ENCODE measurements at regions not wholly inside any gene's neighbourhood (a gene's known extent, or its start where the extent isn't known, plus 50 kb on each side); places are given as distances from the start of the nearest gene placed in this dataset.
"Not testable (repeated sequence)": the region's sequence is repeated elsewhere in the genome, so short reads cannot be mapped to it uniquely, and the experiment has no call there.

DNA sequence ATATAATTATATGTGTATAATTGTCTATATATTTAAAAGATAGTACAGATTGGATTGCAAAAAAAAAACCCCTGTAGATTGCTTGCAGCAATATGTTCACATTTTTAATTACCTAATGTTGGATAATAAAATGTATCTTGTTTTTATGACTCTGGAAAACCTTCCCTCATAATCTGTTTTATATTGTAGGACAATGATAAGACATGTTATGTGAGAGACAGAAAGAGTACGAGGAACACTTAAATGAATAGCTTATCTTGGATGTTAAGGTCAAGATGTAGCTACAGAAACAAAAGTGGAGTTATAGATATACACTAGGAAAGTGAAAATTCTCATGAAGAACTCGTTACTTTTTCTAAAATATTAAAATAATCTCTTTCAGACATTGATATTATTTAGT is 691.6 kb upstream of the IMPG1 start:
- DNase-seq (ENCODE audit: low spot score) = no peak
- intact Hi-C loops (cut with DNase I) = no loop called here

DNA sequence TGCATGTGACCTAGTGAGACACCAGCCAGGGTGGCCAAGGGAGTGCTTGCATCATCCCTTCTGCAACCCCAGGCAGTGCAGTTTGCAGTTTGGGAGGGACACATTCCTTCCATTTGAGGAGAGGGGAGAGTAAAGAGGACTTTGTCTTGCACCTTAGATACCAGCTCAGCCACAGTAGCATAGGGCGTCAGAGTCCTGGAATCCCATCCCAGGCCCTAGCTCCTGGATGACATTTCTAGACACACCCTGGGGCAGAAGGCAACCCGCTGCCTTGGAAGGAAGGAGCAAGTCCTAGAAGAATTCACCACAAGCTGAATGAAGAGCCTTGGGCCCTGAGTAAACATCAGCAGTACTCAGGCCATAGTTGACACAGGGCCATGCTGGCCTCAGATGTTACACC is 680.4 kb upstream of the IMPG1 start:
- DNase-seq (ENCODE audit: low spot score) = no peak
- intact Hi-C loops (cut with DNase I) = no loop called here

DNA sequence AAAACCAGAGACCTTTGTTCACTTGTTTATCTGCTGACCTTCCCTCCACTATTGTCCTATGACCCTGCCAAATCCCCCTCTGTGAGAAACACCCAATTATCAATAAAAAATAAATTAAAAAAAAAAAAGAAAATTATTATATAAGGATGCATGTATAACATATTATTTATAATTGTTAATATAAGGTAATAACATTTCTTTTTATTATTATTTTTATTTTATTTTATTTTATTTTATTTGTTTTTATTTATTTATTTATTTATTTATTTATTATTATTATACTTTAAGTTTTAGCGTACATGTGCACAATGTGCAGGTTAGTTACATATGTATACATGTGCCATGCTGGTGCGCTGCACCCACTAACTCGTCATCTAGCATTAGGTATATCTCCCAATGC is 672.9 kb upstream of the IMPG1 start:
- not testable (repeated sequence) for DNase-seq (ENCODE audit: low spot score)

DNA sequence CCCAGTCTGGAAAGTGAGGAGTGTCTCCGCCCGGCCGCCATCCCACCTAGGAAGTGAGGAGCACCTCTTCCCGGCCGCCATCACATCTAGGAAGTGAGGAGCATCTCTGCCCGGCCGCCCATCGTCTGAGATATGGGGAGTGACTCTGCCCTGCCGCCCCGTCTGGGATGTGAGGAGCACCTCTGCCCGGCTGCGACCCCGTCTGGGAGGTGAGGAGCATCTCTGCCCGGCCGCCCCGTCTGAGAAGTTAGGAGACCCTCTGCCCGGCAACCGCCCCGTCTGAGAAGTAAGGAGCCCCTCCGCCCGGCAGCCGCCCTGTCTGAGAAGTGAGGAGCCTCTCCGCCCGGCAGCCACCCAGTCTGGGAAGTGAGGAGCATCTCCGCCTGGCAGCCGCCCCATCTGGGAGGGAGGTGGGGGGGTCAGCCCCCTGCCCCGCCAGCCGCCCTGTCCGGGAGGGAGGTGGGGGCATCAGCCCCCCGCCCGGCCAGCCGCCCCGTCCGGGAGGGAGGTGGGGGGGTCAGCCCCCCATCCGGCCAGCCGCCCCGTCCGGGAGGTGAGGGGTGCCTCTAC is 671.8 kb upstream of the IMPG1 start:
- intact Hi-C loops (cut with DNase I); DNase-seq (ENCODE audit: low spot score): not testable (repeated sequence)

More for the DNA sequence above, 672.9 kb upstream of the IMPG1 start:
- intact Hi-C loops (cut with DNase I) = not testable (repeated sequence)

DNA sequence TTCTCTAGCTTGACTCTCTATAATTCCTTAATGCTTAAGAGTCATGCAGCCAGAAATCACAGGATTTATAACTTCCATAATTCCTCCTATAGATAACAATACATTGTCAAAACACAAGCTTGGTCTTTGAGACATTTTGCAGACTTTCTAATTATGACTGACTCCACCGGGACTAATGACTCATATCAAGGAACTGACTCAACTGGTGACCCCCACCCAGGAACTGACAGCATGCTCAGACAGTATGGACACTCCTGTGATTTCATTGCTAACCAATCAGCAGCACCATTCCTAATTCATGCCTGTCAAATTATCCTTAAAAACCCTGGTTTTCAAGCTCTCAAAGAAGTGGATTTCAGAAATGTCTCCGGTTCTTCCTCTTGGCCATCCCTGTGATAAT is 670.5 kb upstream of the IMPG1 start:
- DNase-seq (ENCODE audit: low spot score) = no peak
- intact Hi-C loops (cut with DNase I) = no loop called here

DNA sequence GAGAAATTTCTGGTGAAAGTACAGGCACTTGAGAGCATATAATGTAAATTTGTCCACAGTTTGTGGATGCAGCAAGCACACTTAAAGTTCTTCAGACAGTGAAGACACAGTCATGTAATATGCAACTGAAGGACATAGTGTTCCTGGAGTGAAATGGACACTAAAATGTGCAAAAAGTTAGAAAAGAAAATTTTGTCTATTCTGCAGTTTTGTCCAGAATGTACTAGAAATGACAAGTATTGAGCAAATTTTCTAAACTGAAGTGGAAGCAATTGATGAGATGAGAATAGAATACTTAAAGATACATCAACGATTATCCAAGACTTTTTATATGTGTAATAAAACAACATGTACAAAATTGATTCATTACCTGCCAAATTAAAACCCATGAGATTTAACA is 647.0 kb upstream of the IMPG1 start:
- intact Hi-C loops (cut with DNase I) = no loop called here
- DNase-seq (ENCODE audit: low spot score) = no peak

DNA sequence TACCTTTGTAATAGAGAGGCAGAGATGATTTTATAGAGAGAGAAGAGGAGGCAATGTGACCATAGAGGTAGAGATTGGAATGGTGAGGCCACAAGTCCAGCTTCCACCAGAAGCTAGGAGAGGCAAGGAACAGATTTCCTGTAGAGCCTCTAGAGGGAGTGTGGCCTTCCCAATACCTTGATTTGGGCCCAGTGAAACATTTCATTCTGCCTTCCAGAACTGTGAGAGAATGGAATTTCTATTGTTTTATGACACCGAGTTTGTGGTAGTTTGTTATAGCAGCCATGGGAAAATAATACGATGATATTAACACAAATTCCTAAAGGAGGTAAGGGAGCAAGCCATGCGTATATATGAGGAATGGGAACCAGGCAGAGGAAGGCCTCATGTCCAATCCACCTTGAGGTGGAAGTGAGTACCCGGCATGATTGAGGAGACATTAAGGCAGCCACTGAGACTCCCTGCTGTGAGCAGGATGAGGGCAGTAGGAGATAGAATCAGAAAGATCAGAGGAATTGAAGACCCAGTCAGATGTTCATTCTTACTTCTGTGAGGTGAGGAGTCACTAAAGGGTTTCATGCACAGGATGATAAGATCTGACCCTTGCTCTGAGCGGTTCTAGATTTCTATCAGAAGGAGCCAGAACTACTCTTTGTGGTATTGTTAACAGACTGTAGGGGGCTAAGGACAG is 636.3 kb upstream of the IMPG1 start:
- no peak for DNase-seq (ENCODE audit: low spot score)
- intact Hi-C loops (cut with DNase I) = no loop called here

DNA sequence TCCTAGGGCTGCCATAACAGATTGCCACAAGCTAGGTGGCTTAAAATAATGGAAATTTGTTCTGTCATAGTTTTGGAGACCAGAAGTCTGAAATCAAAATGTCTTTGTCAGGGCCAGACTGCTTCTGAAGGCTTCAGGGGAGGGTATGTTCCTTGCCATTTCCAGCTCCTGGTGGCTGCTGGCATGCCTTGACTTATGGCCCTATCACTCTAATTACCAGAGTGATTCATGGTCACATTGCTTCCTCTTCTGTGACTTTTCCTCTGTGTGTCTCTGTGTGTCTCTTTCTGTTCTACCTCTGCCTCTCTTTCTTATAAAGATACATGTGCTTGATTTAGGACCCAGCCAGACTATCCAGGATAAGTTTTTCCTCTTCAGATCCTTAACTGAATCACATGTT is 635.2 kb upstream of the IMPG1 start:
- intact Hi-C loops (cut with DNase I) = no loop called here

DNA sequence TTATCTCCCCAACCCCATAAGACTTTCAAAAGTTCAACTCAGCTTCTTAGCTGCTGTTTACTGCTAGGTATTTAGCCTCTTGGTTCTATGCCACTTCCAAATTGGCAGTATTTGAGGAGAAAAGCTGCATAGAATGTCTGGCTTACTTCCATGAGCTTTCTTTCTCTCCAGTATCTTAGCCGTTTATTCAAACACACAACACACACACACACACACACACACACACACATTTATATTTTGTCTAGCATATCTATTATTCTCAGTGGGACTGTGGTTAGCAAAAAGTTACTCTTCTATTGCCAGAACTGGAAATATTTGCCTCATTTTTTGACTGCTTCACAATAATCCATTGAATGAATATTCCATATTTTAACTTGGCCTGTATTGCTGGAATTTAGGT is 634.2 kb upstream of the IMPG1 start:
- intact Hi-C loops (cut with DNase I) = no loop called here
- no peak for DNase-seq (ENCODE audit: low spot score)

More for the DNA sequence above, 635.2 kb upstream of the IMPG1 start:
- DNase-seq (ENCODE audit: low spot score) = no peak

DNA sequence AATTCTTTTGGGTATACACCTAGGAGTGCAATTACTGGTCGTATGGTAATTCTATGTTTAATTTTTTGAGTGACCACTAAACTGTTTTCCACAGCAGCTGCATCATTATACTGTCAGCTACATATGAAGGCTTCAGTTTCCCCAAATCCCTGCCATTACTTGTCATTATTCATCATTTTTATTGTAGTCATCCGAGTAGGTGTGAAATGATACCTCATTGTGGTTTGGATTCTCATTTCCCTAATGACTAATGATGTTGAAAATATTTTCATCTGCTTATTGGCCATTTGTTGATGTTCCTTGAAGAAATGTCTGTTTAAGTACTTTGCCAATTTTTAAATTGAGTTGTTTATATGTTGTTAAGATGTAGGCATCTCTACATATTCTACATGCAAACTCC is 633.6 kb upstream of the IMPG1 start:
- intact Hi-C loops (cut with DNase I) = no loop called here
- no peak for DNase-seq (ENCODE audit: low spot score)

DNA sequence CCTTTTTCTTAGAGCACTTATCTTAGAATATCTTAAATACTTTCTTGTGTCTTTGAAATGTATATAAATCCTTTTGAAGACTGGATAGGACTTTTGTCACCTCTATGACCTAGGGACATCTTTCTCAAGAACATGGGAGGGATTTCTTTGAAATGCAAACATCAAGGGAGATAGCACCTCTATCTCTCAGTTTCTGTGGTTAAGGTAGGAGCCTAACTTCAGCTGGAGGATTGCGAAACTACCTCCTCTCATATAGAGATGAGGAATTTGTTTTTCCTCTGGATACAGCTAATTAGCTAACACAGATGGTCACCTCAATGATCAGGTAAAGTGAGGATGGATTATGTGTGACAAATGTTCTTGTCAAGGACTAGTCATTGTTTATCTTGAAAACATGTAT is 631.3 kb upstream of the IMPG1 start:
- no peak for DNase-seq (ENCODE audit: low spot score)
- intact Hi-C loops (cut with DNase I) = no loop called here

DNA sequence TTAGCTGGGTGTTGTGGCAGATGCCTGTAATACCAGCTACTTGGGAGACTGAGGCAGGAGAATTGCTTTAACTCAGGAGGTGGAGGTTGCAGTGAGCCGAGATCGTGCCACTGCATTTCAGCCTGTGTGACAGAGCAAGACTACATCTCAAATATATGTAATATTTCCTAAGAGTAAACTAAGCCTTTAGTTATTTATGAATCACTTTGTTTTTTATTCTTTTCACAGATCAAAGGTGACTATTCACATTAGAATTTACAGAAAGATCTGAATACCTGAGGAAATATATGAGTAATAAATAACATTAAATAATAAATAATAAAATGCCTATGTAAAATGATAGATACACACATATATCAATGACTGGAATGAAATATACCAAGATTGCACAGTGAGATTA is 630.8 kb upstream of the IMPG1 start:
- intact Hi-C loops (cut with DNase I) = no loop called here
- no peak for DNase-seq (ENCODE audit: low spot score)

DNA sequence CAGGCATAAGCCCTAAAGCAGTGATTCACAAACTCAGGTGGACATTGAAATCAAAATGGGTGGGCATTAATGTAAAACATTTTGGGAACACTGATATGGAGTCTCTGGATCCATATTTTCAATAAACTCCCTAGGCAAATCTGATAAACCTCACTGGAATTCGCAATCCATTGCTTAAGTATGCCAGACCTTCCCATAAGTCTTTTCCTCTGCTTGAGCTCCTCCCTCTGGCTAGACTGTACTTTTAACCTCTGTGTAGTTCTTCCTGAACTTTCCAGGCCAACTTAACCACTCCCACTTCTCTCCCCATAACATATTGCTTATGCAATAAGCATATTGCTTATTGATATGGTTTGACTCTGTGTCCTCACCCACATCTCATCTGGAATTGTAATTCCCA is 629.7 kb upstream of the IMPG1 start:
- DNase-seq (ENCODE audit: low spot score) = no peak
- intact Hi-C loops (cut with DNase I) = no loop called here

DNA sequence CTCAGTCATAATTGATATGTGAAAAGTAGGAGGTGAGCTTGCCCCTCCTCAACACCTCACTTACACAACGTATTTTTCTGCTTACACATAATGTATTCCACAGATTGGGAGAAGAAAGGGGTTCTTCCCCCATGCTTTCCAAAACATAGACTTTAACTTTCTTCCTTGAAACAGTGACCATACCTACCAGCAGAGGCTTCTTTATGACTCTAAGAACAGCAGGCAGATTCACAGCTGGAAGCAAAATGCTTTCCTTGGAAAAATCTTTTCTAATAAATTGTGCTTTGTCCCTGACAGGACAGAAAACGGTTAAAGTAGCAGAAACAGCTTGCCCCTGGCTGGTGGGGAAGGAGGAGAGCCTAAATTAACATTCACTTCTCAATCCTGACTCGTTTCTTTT is 629.1 kb upstream of the IMPG1 start:
- intact Hi-C loops (cut with DNase I) = no loop called here
- no peak for DNase-seq (ENCODE audit: low spot score)

DNA sequence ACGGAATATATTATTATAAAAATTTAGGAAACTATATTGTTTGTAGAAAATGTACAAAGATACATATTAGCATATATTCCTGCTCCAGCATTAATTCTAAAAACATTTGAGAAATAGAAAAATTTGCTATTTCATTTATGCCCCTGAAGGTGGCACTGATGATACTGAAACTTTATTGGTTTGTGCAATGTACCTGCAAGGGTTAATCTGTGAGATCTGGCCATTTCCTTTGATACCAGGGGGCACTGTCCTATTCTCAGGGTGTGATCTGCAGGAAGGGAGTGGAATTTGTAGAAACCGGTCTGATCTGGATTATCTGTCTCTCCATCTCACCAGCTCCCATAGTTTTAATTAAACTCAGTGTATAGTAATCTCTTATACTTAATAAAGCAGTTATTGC is 625.1 kb upstream of the IMPG1 start:
- intact Hi-C loops (cut with DNase I) = no loop called here
- no peak for DNase-seq (ENCODE audit: low spot score)

DNA sequence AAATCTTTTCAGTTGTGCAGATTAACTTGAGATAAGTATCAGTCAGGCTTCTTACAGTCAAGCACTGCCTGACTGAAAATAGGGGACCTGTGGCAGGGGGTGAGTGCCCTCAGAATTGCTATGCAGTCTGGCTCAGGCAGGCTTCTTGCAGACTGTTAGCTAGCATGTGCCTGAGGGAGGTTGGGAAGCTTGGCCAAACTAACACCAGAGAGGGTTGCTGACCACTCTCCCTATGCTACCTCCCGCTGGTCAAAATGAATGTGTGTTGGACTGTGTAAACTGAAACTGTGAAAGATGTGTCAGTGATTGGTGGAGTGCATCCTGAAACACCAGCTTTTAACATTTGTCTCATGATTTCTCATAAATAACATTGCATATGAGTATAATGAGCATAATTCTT is 622.3 kb upstream of the IMPG1 start:
- intact Hi-C loops (cut with DNase I) = no loop called here
- no peak for DNase-seq (ENCODE audit: low spot score)

DNA sequence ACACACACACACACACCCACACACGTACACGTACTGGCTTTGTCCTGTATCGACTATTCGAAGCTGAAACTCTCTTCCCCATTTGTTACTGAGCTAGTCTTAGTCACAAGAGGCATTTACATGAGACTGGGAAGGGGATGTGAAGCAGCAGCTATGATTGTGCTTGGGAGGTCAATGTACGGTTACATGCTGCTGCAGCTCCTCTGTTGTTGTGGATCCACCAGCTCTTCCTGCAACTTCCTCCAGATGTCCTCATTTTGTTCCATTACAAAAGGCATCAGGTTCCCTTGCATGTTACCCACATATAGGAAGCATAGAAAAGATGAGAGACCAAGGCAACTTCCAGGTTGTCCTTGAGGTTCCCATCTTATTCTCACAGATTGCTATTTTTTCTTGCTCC is 612.4 kb upstream of the IMPG1 start:
- intact Hi-C loops (cut with DNase I) = no loop called here
- DNase-seq (ENCODE audit: low spot score) = no peak

DNA sequence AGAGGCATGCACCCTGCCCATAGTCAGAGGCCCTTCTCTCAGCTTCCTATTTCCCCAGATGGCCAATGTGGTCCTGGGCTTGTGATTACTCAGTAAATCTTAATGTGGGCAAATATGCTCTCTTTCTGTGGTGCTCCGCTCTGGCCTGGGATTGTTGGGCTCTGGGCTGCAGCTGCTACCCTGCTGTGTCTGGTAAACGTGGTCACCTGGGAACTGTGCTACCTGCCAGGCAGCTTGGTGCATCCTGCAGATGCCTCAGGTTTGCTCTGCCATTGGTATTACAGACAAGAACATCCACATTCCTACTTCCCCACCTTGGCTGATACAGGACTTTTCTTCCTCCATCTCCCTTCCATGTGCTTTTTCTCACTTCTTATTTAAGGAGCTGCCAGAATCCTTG is 611.5 kb upstream of the IMPG1 start:
- DNase-seq (ENCODE audit: low spot score) = no peak
- intact Hi-C loops (cut with DNase I) = no loop called here

DNA sequence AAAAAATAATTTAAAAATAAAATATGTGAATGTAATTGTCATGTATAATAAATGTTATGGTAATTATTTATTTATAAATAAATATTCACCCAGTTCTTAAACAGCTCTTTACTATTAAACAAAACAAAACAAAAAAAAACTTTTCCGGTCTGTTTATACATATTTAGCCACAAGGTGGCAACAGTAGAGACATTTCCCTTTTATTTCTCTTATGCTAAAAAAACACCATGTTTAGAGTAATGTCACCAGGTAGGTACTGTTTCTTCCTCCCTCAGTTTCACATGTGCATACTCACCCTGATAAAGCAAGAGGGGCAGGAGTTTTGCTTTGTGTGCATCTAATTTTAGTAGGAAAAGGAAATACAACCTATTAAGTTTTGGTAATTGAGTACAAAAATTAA is 610.4 kb upstream of the IMPG1 start:
- intact Hi-C loops (cut with DNase I) = no loop called here
- no peak for DNase-seq (ENCODE audit: low spot score)

DNA sequence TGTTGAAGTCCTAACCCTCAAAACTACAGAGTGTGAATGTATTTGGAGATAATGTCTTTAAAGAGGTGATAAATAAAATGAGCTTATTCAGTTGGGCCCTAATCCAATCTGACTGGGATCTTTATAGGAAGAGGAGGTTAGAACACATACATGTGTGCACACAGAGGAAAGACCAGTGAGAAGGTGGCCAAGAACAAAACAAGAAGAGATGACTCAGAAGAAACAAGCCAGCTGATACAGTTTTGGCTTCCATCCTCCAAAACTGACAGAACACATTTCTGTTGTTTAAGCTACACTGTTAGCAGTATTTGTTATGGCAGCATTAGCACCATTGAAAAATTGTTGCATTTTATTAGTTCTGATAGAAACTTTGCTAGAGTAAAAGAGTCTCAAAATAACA is 609.3 kb upstream of the IMPG1 start:
- intact Hi-C loops (cut with DNase I) = no loop called here

DNA sequence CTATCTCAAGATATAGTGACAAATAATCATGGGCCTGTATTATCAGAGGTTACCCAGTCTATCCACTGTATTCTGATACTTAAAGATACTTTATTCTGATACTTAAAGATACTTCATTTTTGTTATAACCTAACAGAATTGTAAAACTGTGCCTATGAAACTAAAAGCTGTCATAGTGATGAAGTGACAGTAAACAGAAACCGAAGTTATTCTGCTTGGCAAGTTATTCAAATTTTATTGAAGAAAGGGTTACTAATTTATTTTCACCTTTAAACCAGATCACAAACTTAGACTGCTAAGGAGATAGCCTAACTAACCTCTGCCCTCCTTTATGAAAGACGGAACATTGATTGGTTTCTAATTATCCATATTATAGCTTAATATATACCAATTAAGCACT is 604.6 kb upstream of the IMPG1 start:
- no peak for DNase-seq (ENCODE audit: low spot score)
- intact Hi-C loops (cut with DNase I) = no loop called here

More for the DNA sequence above, 609.3 kb upstream of the IMPG1 start:
- DNase-seq (ENCODE audit: low spot score) = no peak

DNA sequence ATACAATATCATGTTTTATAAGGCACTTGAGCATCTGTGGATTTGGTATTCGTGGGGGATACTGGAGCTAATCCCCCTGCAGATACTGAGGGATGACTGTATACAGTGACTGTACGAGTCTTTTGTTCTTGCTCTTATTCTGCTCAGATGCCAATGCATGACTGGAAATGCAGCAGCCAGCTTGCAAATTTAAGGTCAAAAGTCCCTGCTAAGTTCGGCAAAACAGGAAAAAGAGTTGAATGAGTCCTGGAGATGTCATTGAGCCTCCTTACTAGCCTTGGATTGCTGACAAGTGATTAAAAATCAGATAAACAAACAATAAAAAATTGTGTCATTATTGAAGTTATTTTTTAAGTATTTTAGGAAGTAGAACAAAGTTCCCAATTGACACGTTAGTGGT is 599.3 kb upstream of the IMPG1 start:
- intact Hi-C loops (cut with DNase I) = no loop called here
- DNase-seq (ENCODE audit: low spot score) = no peak
